Endothelial cell of umbilical vein (primary cell): ENCODE measurements at regions not wholly inside any gene's neighbourhood (a gene's known extent, or its start where the extent isn't known, plus 50 kb on each side); places are given as distances from the start of the nearest gene placed in this dataset.

Experiments
- BruUV-seq: library from RNA; stranded (reverse); fragments of 400-500 nt; replicated peaks from 2 replicates; lab custom pipeline; 2021; lab: Mats Ljungman, UMichigan
- CTCF ChIA-PET: fragments of 300-600, 350-600 bp; sonication (Branson Sonifier 250); formaldehyde crosslinking; loops from one replicate; lab custom pipeline; 2021; ENCODE audit warnings: antibody characterized with exemption, inconsistent platforms; lab: Charles Lee
- POLR2A ChIA-PET: fragments of 300-600, 350-600 bp; sonication (Branson Sonifier 250); formaldehyde crosslinking; loops from one replicate; lab custom pipeline; 2021; ENCODE audit warnings: antibody characterized with exemption, inconsistent platforms; lab: Charles Lee
- DNase-seq: peaks from one replicate; pipeline ENCODE4 v3.0.0-alpha.2; 2011; ENCODE audit warnings: low read depth, low spot score
- FAIRE-seq: peaks from 2 replicates; lab custom pipeline; 2011; peaks lifted over from hg19 to GRCh38; lab: Jason Lieb, UNC
- H2AFZ ChIP-seq: 2 replicates; pipeline ENCODE4 v1.6.0; 2012; ENCODE audit warnings: low read depth, low read length, control low read depth, inconsistent platforms
- H3K27ac ChIP-seq: 2 replicates; pipeline ENCODE4 v1.5.1; 2011; ENCODE audit warnings: low read depth, mild to moderate bottlenecking, control low read depth, low read length, moderate library complexity; ENCODE audit not compliant: insufficient read depth
- H3K27me3 ChIP-seq, 2 experiments: 2 replicates each; pipeline versions ENCODE4 v1.6.0 to v1.6.1; 2011; ENCODE audit warnings: low read length in 2 of 2, mixed read lengths in 1 of 2; ENCODE audit not compliant: control insufficient read depth in 2 of 2, insufficient read depth in 2 of 2
- H3K36me3 ChIP-seq, 2 experiments: 2 replicates in 1 of 2; 3 replicates in 1 of 2; pipeline ENCODE4 v1.5.1; 2011; ENCODE audit warnings: low read length in 2 of 2, mild to moderate bottlenecking in 1 of 2, moderate library complexity in 1 of 2; ENCODE audit not compliant: control insufficient read depth in 2 of 2, insufficient read depth in 2 of 2; ENCODE audit errors: extremely low read depth in 1 of 2
- H3K4me1 ChIP-seq: 3 replicates; pipeline ENCODE4 v1.5.1; 2011; ENCODE audit warnings: mild to moderate bottlenecking, low read length; ENCODE audit not compliant: control insufficient read depth, insufficient read depth; ENCODE audit errors: extremely low read depth
- H3K4me2 ChIP-seq: 2 replicates; pipeline ENCODE4 v1.6.1; 2011; ENCODE audit warnings: low read length, control low read depth, mixed read lengths; ENCODE audit not compliant: insufficient read depth
- H3K4me3 ChIP-seq, 3 experiments: fragments of 200-600 bp in 1 of 3; sonication (generic), shearing (Covaris generic) in 1 of 3; replicated peaks in 1 of 3; 2 replicates each; pipeline ENCODE4 v1.5.1; 2011 to 2016; ENCODE audit warnings: control low read depth in 3 of 3, low read length in 3 of 3, mild to moderate bottlenecking in 2 of 3, inconsistent platforms in 1 of 3, low read depth in 1 of 3, moderate library complexity in 1 of 3; ENCODE audit not compliant: insufficient read depth in 1 of 3
- H3K79me2 ChIP-seq: 2 replicates; pipeline ENCODE4 v1.6.0; 2012; ENCODE audit warnings: low read length, inconsistent platforms; ENCODE audit not compliant: control insufficient read depth, insufficient read depth
- H3K9ac ChIP-seq: replicated peaks from 2 replicates; pipeline ENCODE3; 2011; ENCODE audit warnings: low read length, control low read depth; ENCODE audit not compliant: insufficient read depth; ENCODE audit errors: extremely low read depth
- H3K9me1 ChIP-seq: replicated peaks from 3 replicates; pipeline ENCODE4 v1.6.0; 2011; ENCODE audit warnings: mild to moderate bottlenecking, low read length; ENCODE audit not compliant: control insufficient read depth, insufficient read depth; ENCODE audit errors: extremely low read depth
- H3K9me3 ChIP-seq: replicated peaks from 2 replicates; pipeline ENCODE4 v1.5.1; 2012; ENCODE audit warnings: low read length, inconsistent platforms; ENCODE audit not compliant: control insufficient read depth, insufficient read depth
- H4K20me1 ChIP-seq: replicated peaks from 2 replicates; pipeline ENCODE3; 2011; ENCODE audit warnings: mild to moderate bottlenecking, low read length; ENCODE audit not compliant: control insufficient read depth, insufficient read depth; ENCODE audit errors: extremely low read depth
- CTCF ChIP-seq, 2 donors: IDR thresholded peaks; 1 replicate in 1 of 2; 2 replicates in 1 of 2; pipeline ENCODE4 v1.5.1; 2011; ENCODE audit warnings: low read length in 2 of 2, mild to moderate bottlenecking in 2 of 2, moderate library complexity in 2 of 2, control low read depth in 1 of 2, inconsistent platforms in 1 of 2, low read depth in 1 of 2; ENCODE audit not compliant: insufficient read depth in 1 of 2; ENCODE audit errors: extremely low read depth in 1 of 2
- EZH2 ChIP-seq: IDR thresholded peaks from 2 replicates; pipeline ENCODE4 v1.6.1; 2012; ENCODE audit warnings: borderline replicate concordance, low read depth, mild to moderate bottlenecking, moderate library complexity, low read length, inconsistent platforms; ENCODE audit not compliant: severe bottlenecking
- FOS ChIP-seq: IDR thresholded peaks from 2 replicates; pipeline ENCODE4 v1.6.1; 2011; ENCODE audit warnings: mild to moderate bottlenecking, low read length, moderate library complexity, borderline replicate concordance; ENCODE audit not compliant: insufficient read depth
- GATA2 ChIP-seq: IDR thresholded peaks from 2 replicates; pipeline ENCODE4 v1.7.0; 2011; ENCODE audit warnings: low read depth, mild to moderate bottlenecking, moderate library complexity, mixed read lengths, low read length; ENCODE audit not compliant: insufficient read length, insufficient read depth
- JUN ChIP-seq: IDR thresholded peaks from 2 replicates; pipeline ENCODE4 v1.6.1; 2011; ENCODE audit warnings: borderline replicate concordance, low read depth; ENCODE audit not compliant: insufficient read length, insufficient read depth
- MYC ChIP-seq: IDR thresholded peaks from one replicate; pipeline ENCODE4 v1.6.1; 2011; ENCODE audit warnings: mild to moderate bottlenecking, low read depth, low read length
- POLR2A ChIP-seq: IDR thresholded peaks from 2 replicates; pipeline ENCODE4 v1.6.1; 2012; ENCODE audit warnings: low read depth, mild to moderate bottlenecking, control low read depth, low read length
- POLR2AphosphoS5 ChIP-seq: IDR thresholded peaks from 2 replicates; pipeline ENCODE4 v1.6.1; 2012; ENCODE audit warnings: low read depth, mild to moderate bottlenecking, control low read depth, low read length, moderate library complexity; ENCODE audit not compliant: insufficient read depth
- dilution Hi-C: fragments of 300-500 bp; cut with MboI; formaldehyde crosslinking; loops from one replicate; pipeline ENCODE4 v1.15.0; 2019; ENCODE audit warnings: low sequenced_read_pairs; ENCODE audit not compliant: extremely low pct_ligation_motif_present
- intact Hi-C: fragments of 100-400 bp; cut with micrococcal nuclease; formaldehyde crosslinking; loops from one replicate; pipeline ENCODE4 v1.10.0; 2022
- TF ChIP-seq, protein P1 (sequence below): IDR thresholded peaks from 2 replicates; pipeline ENCODE4 v1.6.1; 2011; ENCODE audit not compliant: insufficient read depth, insufficient read length

- intact Hi-C loops: no loop called here
- H3K9me1 ChIP-seq: no peaks in the 10 kb centered on the region
- POLR2A ChIA-PET: no interaction called here
- no peak overlapping the region for H2AFZ ChIP-seq
- CTCF ChIA-PET: no interaction called here
- H3K27me3 ChIP-seq: no peaks in the 10 kb centered on the region
- no peaks in the 10 kb centered on the region for H4K20me1 ChIP-seq
- dilution Hi-C loops: no loop called here
- no peak overlapping the region for H3K4me2 ChIP-seq
- no peak for TF ChIP-seq GATA2
- TF ChIP-seq CTCF (IDR thresholded peaks at IDR 0.05; ENCODE audit: extremely low read depth in 1 of 2, insufficient read depth in 1 of 2, low read depth in 1 of 2, low read length in 2 of 2): no peak
- TF ChIP-seq, protein P1, sequence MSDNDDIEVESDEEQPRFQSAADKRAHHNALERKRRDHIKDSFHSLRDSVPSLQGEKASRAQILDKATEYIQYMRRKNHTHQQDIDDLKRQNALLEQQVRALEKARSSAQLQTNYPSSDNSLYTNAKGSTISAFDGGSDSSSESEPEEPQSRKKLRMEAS: no peak
- TF ChIP-seq MYC: no peak
- TF ChIP-seq EZH2: no peak
- TF ChIP-seq POLR2AphosphoS5: no peak
- TF ChIP-seq JUN: no peak
- no peak for TF ChIP-seq FOS
- TF ChIP-seq POLR2A: no peak
- no TSS peak for BruUV-seq
- no peak overlapping the region for H3K9ac ChIP-seq
- H3K36me3 ChIP-seq: no peaks in the 10 kb centered on the region
- H3K27ac ChIP-seq: no peak overlapping the region
- DNase-seq (no peak), FAIRE-seq (no peak)
- H3K9me3 ChIP-seq: peaks cover 9% of the 10 kb centered on the region
- no peaks in the 10 kb centered on the region for H3K79me2 ChIP-seq
- H3K4me3 ChIP-seq: no peak overlapping the region
- H3K4me1 ChIP-seq: no peaks in the 10 kb centered on the region
Observed at GRCh38 chr18:77365667-77366066, 116.0 kb downstream of the GALR1 start.
